HepG2 (cell line): ENCODE measurements at regions not wholly inside any gene's neighbourhood (a gene's known extent, or its start where the extent isn't known, plus 50 kb on each side); places are given as distances from the start of the nearest gene placed in this dataset.

Experiments used
- ATAC-seq: fragments of 200-7000 bp; cut with Tn5 transposase; 3 replicates; pipeline ENCODE4 v1.9.1; 2020; ENCODE audit warnings: mild to moderate bottlenecking, moderate library complexity
- BruUV-seq: library from RNA; stranded (reverse); fragments of 400-500 nt; replicated peaks from 2 replicates; lab custom pipeline; 2021; lab: Mats Ljungman, UMichigan
- CTCF ChIA-PET: fragments of 300-600 bp; formaldehyde crosslinking; extraction: SDS; loops from one replicate; lab custom pipeline; 2021; ENCODE audit warnings: low total read pairs, inconsistent platforms, low intra/inter-chr PET ratio; lab: Yijun Ruan, JAX
- POLR2A ChIA-PET: fragments of 350-600 bp; sonication (Branson Sonifier 250); formaldehyde crosslinking; loops from one replicate; lab custom pipeline; 2020; ENCODE audit warnings: antibody characterized with exemption, inconsistent platforms; lab: Yijun Ruan, JAX
- DNase-seq: peaks from one replicate; pipeline ENCODE4 v3.0.0-alpha.2; 2015; ENCODE audit warnings: low spot score
- FAIRE-seq: peaks from 3 replicates; lab custom pipeline; 2011; peaks lifted over from hg19 to GRCh38; lab: Jason Lieb, UNC
- H2AFZ ChIP-seq: one replicate; pipeline ENCODE4 v1.6.1; 2011; ENCODE audit warnings: low read length, inconsistent platforms
- H3K27ac ChIP-seq: fragments of 300-600 bp; 3 replicates; pipeline ENCODE4 v1.8.0; 2011; ENCODE audit warnings: mixed run types, mild to moderate bottlenecking, mixed read lengths, low read length, inconsistent platforms; ENCODE audit not compliant: insufficient read depth; ENCODE audit errors: extremely low read length
- H3K27me3 ChIP-seq, 2 experiments: fragments of 200-600 bp in 1 of 2; 2 replicates in 1 of 2; 3 replicates in 1 of 2; pipeline versions ENCODE4 v1.6.0 to v1.8.0; 2011; ENCODE audit warnings: low read length in 2 of 2, mild to moderate bottlenecking in 2 of 2, moderate library complexity in 2 of 2, inconsistent platforms in 1 of 2; ENCODE audit not compliant: insufficient read depth in 2 of 2, control insufficient read depth in 1 of 2
- H3K36me3 ChIP-seq, 2 experiments: fragments of 200-600 bp in 1 of 2; replicated peaks in 1 of 2; 2 replicates in 1 of 2; 3 replicates in 1 of 2; pipeline versions ENCODE4 v1.5.1 to v1.8.0; 2011; ENCODE audit warnings: low read length in 2 of 2, inconsistent platforms in 1 of 2; ENCODE audit not compliant: insufficient read depth in 2 of 2, control insufficient read depth in 1 of 2
- H3K4me1 ChIP-seq: 2 replicates; pipeline ENCODE4 v1.5.1; 2012; ENCODE audit warnings: low read length, inconsistent platforms; ENCODE audit not compliant: insufficient read depth
- H3K4me2 ChIP-seq: 2 replicates; pipeline ENCODE4 v1.6.0; 2011; ENCODE audit warnings: low read depth, low read length, inconsistent platforms
- H3K4me3 ChIP-seq, 3 experiments: fragments of 200-600 bp in 1 of 3; sonication (generic), shearing (Covaris generic) in 1 of 3; replicated peaks in 1 of 3; 2 replicates each; pipeline ENCODE4 v1.5.1; 2011 to 2016; ENCODE audit warnings: low read length in 3 of 3, inconsistent platforms in 2 of 3, low read depth in 2 of 3, mild to moderate bottlenecking in 2 of 3, control low read depth in 1 of 3, mixed read lengths in 1 of 3; ENCODE audit not compliant: insufficient read depth in 1 of 3
- H3K79me2 ChIP-seq: one replicate; pipeline ENCODE4 v1.6.1; 2011; ENCODE audit warnings: low read length, inconsistent platforms; ENCODE audit not compliant: insufficient read depth
- H3K9ac ChIP-seq: 2 replicates; pipeline ENCODE4 v1.6.0; 2011; ENCODE audit warnings: mild to moderate bottlenecking, low read depth, low read length, inconsistent platforms; ENCODE audit not compliant: insufficient read depth
- H3K9me3 ChIP-seq: 2 replicates; pipeline ENCODE4 v1.5.1; 2012; ENCODE audit warnings: mild to moderate bottlenecking, low read length
- H4K20me1 ChIP-seq: 2 replicates; pipeline ENCODE4 v1.6.0; 2011; ENCODE audit warnings: inconsistent platforms, mild to moderate bottlenecking, low read length, moderate library complexity; ENCODE audit not compliant: insufficient read depth
- EEA1 ChIP-seq: sonication (generic); formaldehyde crosslinking; IDR thresholded peaks from 2 replicates; pipeline ENCODE4 v1.5.1; 2020; ENCODE audit warnings: mild to moderate bottlenecking, missing genetic modification reagents, borderline replicate concordance
- JUND ChIP-seq: sonication (generic); formaldehyde crosslinking; IDR thresholded peaks from 2 replicates; pipeline ENCODE4 v1.8.0; 2022; ENCODE audit warnings: mild to moderate bottlenecking, missing genetic modification reagents
- MZF1 ChIP-seq: sonication (generic); formaldehyde crosslinking; IDR thresholded peaks from 2 replicates; pipeline ENCODE4 v1.8.1; 2023; ENCODE audit warnings: mild to moderate bottlenecking, missing genetic modification reagents, borderline replicate concordance
- SKI ChIP-seq: fragments of 450-650 bp; IDR thresholded peaks from one replicate; pipeline ENCODE4 v1.6.1; 2018; ENCODE audit warnings: mild to moderate bottlenecking; ENCODE audit not compliant: partially characterized antibody
- SKIL ChIP-seq: sonication (generic); formaldehyde crosslinking; IDR thresholded peaks from 2 replicates; pipeline ENCODE4 v1.8.0; 2022; ENCODE audit warnings: missing genetic modification reagents, mild to moderate bottlenecking, moderate library complexity, borderline replicate concordance
- TMF1 ChIP-seq: sonication (generic); formaldehyde crosslinking; IDR thresholded peaks from 2 replicates; pipeline ENCODE4 v1.8.1; 2022; ENCODE audit warnings: low read depth, missing genetic modification reagents
- ZBTB44 ChIP-seq: sonication (generic); formaldehyde crosslinking; IDR thresholded peaks from 2 replicates; pipeline ENCODE4 v1.4.0; 2020; ENCODE audit warnings: missing genetic modification reagents
- ZNF281 ChIP-seq: sonication (generic); formaldehyde crosslinking; IDR thresholded peaks from 2 replicates; pipeline ENCODE4 v1.4.0; 2020; ENCODE audit warnings: missing genetic modification reagents, borderline replicate concordance
- ZNF33B ChIP-seq: sonication (generic); formaldehyde crosslinking; IDR thresholded peaks from 2 replicates; pipeline ENCODE4 v1.5.1; 2020; ENCODE audit warnings: mild to moderate bottlenecking, missing genetic modification reagents
- ZNF34 ChIP-seq: sonication (generic); formaldehyde crosslinking; IDR thresholded peaks from 2 replicates; pipeline ENCODE4 v1.4.0; 2020; ENCODE audit warnings: mild to moderate bottlenecking, missing genetic modification reagents, borderline replicate concordance
- ZNF607 ChIP-seq: sonication (generic); formaldehyde crosslinking; IDR thresholded peaks from 2 replicates; pipeline ENCODE4 v1.5.1; 2020; ENCODE audit warnings: missing genetic modification reagents, mild to moderate bottlenecking, borderline replicate concordance
- ZNF768 ChIP-seq: sonication (generic); formaldehyde crosslinking; IDR thresholded peaks from 2 replicates; pipeline ENCODE4 v1.4.0; 2020; ENCODE audit warnings: missing genetic modification reagents
- WGBS: methylation state at CpG from one replicate; pipeline ENCODE4 v1.1.6; 2017; ENCODE audit warnings: low lambda C conversion rate; 5-methylcytosine and 5-hydroxymethylcytosine counted together
- in situ Hi-C: cut with HindIII; loops from 2 replicates; pipeline ENCODE4 v1.10.0; 2017; ENCODE audit warnings: low pct_unique_long_range_greater_than_20kb; ENCODE audit not compliant: extremely low pct_ligation_motif_present
- intact Hi-C: fragments of 100-400 bp; cut with micrococcal nuclease; formaldehyde crosslinking; loops from one replicate; pipeline ENCODE4 v1.10.0; 2022; ENCODE audit not compliant: unreplicated experiment
- TF ChIP-seq, protein P1 (sequence below): sonication (generic); formaldehyde crosslinking; IDR thresholded peaks from 2 replicates; pipeline ENCODE4 v1.8.0; 2022; ENCODE audit warnings: mild to moderate bottlenecking, missing genetic modification reagents
- TF ChIP-seq, protein P2 (sequence below): sonication (generic); formaldehyde crosslinking; IDR thresholded peaks from 2 replicates; pipeline ENCODE4 v1.5.0; 2020; ENCODE audit warnings: missing genetic modification reagents

GRCh38 chr3:64814351-64814750 is 126.6 kb upstream of the ADAMTS9 start (continued):
- TF ChIP-seq, protein P1, sequence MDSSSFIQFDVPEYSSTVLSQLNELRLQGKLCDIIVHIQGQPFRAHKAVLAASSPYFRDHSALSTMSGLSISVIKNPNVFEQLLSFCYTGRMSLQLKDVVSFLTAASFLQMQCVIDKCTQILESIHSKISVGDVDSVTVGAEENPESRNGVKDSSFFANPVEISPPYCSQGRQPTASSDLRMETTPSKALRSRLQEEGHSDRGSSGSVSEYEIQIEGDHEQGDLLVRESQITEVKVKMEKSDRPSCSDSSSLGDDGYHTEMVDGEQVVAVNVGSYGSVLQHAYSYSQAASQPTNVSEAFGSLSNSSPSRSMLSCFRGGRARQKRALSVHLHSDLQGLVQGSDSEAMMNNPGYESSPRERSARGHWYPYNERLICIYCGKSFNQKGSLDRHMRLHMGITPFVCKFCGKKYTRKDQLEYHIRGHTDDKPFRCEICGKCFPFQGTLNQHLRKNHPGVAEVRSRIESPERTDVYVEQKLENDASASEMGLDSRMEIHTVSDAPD (CRISPR knock-in tag): no peak

GRCh38 chr3:64813326-64813725 is 125.5 kb upstream of the ADAMTS9 start:
- ChIA-PET POLR2A (no interaction called here), CTCF (no interaction called here)
- no peak overlapping the region for H3K4me2 ChIP-seq
- FAIRE-seq (no peak), DNase-seq (no peak), ATAC-seq (no peak)
- no peaks in the 10 kb centered on the region for H3K4me1 ChIP-seq
- no peak overlapping the region for H3K4me3 ChIP-seq
- H3K36me3 ChIP-seq: no peaks in the 10 kb centered on the region
- no TSS peak for BruUV-seq
- intact Hi-C loops: no loop called here
- WGBS: 25% methylated on average over 3 of the region's 3 CpGs
- no peaks in the 10 kb centered on the region for H3K27me3 ChIP-seq
- H3K79me2 ChIP-seq: no peaks in the 10 kb centered on the region
- H4K20me1 ChIP-seq: no peaks in the 10 kb centered on the region
- H3K9me3 ChIP-seq: no peaks in the 10 kb centered on the region
- H3K27ac ChIP-seq: no peak overlapping the region
- no peak overlapping the region for H2AFZ ChIP-seq
- in situ Hi-C loops: no loop called here
- H3K9ac ChIP-seq: no peak overlapping the region
- TF ChIP-seq ZBTB44 (CRISPR knock-in tag) (no peak), ZNF607 (no peak), TMF1 (CRISPR knock-in tag) (no peak), EEA1 (CRISPR knock-in tag) (no peak), JUND (no peak), ZNF281 (CRISPR knock-in tag) (no peak), SKI (no peak), ZNF33B (CRISPR knock-in tag) (no peak), SKIL (CRISPR knock-in tag) (no peak), ZNF34 (CRISPR knock-in tag) (no peak), MZF1 (CRISPR knock-in tag) (no peak), ZNF768 (CRISPR knock-in tag) (no peak)
- TF ChIP-seq, protein P2, sequence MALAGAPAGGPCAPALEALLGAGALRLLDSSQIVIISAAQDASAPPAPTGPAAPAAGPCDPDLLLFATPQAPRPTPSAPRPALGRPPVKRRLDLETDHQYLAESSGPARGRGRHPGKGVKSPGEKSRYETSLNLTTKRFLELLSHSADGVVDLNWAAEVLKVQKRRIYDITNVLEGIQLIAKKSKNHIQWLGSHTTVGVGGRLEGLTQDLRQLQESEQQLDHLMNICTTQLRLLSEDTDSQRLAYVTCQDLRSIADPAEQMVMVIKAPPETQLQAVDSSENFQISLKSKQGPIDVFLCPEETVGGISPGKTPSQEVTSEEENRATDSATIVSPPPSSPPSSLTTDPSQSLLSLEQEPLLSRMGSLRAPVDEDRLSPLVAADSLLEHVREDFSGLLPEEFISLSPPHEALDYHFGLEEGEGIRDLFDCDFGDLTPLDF (CRISPR knock-in tag): no peak
